ENCODE measurements at regions not wholly inside any gene's neighbourhood (a gene's known extent, or its start where the extent isn't known, plus 50 kb on each side); places are given as distances from the start of the nearest gene placed in this dataset.

DNA sequence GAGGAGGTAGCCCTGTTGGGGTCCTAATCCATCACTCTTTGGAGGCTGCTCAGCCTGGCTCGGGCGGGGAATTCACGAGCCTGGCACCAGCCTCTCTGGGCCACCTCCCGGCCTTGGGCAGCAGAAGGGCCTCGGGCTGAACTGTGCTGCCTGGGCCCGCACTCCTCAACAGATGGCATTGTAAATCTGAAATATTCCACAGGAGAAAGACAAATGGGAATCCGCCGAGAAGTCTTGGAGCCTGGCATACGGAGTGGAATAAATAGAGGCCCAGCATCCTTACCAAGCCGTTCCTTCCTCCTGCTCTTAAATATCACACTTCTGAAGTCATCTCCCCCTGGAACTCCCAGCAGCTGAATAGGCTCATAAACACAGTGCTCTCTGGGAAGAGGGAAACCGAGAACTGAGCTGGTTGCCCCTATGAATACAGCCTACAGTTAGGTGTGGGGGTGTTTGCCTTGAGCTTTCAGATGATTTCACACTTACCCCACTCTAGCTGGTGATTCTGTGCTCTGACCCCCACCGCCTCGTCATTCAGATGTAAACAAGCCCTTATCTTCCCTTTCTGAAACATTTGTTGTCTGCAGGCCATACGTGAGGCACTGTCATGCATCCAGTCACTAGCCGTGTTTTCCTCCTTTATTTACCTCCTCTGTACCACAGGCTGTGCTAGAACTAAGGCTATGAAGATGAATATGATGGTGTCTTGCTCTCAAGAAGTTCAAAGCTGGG, 455.0 kb upstream of the CLINT1 start:
- no peak for TF ChIP-seq POLR2A (IDR thresholded peaks at IDR 0.05)
- TF ChIP-seq CTCF (IDR thresholded peaks at IDR 0.05) = no peak
- no peak for TF ChIP-seq POLR2AphosphoS5 (IDR thresholded peaks at IDR 0.05)
- no peak for TF ChIP-seq EP300 (IDR thresholded peaks at IDR 0.05)
